GM23338 (cell line): ENCODE measurements at regions not wholly inside any gene's neighbourhood (a gene's known extent, or its start where the extent isn't known, plus 50 kb on each side); places are given as distances from the start of the nearest gene placed in this dataset.

Experiments used
- CREB1 ChIP-seq: fragments of 250-450 bp; sonication (Bioruptor Pico); IDR thresholded peaks from 2 replicates; pipeline ENCODE4 v1.5.0; 2020; ENCODE audit warnings: low read depth, mild to moderate bottlenecking, moderate library complexity
- EZH2 ChIP-seq: fragments of 200-600 bp; sonication (generic); IDR thresholded peaks from one replicate; pipeline ENCODE4 v1.8.0; 2017; ENCODE audit warnings: antibody characterized with exemption, mild to moderate bottlenecking, low read depth; ENCODE audit not compliant: unreplicated experiment
- EZH2phosphoT487 ChIP-seq: fragments of 200-600 bp; sonication (generic); IDR thresholded peaks from one replicate; pipeline ENCODE4 v1.8.1; 2018; ENCODE audit warnings: antibody characterized with exemption; ENCODE audit not compliant: unreplicated experiment
- POLR2AphosphoS5 ChIP-seq: IDR thresholded peaks from 2 replicates; pipeline ENCODE4 v1.6.1; 2016; ENCODE audit warnings: antibody characterized with exemption, low read depth
- ZNF114 ChIP-seq: fragments of 250-450 bp; sonication (Bioruptor Pico); IDR thresholded peaks from 2 replicates; pipeline ENCODE4 v1.5.0; 2020; ENCODE audit warnings: mild to moderate bottlenecking, moderate library complexity
- ZNF331 ChIP-seq: fragments of 250-450 bp; sonication (Bioruptor Pico); IDR thresholded peaks from 2 replicates; pipeline ENCODE4 v1.5.0; 2020; ENCODE audit warnings: low read depth, mild to moderate bottlenecking, moderate library complexity
- TF ChIP-seq, protein P1 (sequence below), 2 experiments: fragments of 200-600 bp in 1 of 2; sonication (generic) in 1 of 2; conservative IDR thresholded peaks; 2 replicates each; pipeline versions ENCODE4 v1.5.1 to v1.6.1; 2016 to 2017; ENCODE audit warnings: antibody characterized with exemption in 2 of 2, low read depth in 2 of 2, mild to moderate bottlenecking in 2 of 2, moderate library complexity in 1 of 2
- TF ChIP-seq, protein P2 (sequence below): IDR thresholded peaks from one replicate; pipeline ENCODE4 v1.6.1; 2018; ENCODE audit warnings: antibody characterized with exemption; ENCODE audit not compliant: unreplicated experiment
- TF ChIP-seq, protein P3 (sequence below): fragments of 250-450 bp; sonication (Bioruptor Pico); IDR thresholded peaks from 2 replicates; pipeline ENCODE4 v1.5.0; 2020; ENCODE audit warnings: mild to moderate bottlenecking, moderate library complexity
- TF ChIP-seq, protein P4 (sequence below): IDR thresholded peaks from 2 replicates; pipeline ENCODE4 v1.6.1; 2016; ENCODE audit warnings: antibody characterized with exemption

DNA sequence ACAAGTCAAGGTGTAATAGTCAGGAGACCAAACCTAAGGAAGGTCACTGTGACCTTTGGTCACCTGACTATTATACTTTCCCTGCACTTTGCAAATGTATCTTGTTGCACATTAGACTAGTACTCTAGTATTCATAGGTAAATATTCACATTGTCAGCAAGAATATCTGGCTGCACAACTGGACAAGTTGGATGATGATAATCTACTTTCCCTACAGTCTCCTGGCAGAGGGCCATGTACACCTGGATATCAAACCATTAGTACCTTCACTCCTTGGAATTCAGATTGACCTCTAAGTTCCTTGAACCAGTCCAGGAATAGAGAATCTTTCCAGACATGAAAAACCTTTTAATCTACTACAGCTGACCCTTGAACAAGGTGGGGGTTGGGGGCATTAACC, 344.8 kb downstream of the DEPDC1B start:
- TF ChIP-seq, protein P1, sequence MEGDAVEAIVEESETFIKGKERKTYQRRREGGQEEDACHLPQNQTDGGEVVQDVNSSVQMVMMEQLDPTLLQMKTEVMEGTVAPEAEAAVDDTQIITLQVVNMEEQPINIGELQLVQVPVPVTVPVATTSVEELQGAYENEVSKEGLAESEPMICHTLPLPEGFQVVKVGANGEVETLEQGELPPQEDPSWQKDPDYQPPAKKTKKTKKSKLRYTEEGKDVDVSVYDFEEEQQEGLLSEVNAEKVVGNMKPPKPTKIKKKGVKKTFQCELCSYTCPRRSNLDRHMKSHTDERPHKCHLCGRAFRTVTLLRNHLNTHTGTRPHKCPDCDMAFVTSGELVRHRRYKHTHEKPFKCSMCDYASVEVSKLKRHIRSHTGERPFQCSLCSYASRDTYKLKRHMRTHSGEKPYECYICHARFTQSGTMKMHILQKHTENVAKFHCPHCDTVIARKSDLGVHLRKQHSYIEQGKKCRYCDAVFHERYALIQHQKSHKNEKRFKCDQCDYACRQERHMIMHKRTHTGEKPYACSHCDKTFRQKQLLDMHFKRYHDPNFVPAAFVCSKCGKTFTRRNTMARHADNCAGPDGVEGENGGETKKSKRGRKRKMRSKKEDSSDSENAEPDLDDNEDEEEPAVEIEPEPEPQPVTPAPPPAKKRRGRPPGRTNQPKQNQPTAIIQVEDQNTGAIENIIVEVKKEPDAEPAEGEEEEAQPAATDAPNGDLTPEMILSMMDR (conservative IDR thresholded peaks at IDR 0.05; ENCODE audit: low read depth in 2 of 2) = no peak
- TF ChIP-seq, protein P2, sequence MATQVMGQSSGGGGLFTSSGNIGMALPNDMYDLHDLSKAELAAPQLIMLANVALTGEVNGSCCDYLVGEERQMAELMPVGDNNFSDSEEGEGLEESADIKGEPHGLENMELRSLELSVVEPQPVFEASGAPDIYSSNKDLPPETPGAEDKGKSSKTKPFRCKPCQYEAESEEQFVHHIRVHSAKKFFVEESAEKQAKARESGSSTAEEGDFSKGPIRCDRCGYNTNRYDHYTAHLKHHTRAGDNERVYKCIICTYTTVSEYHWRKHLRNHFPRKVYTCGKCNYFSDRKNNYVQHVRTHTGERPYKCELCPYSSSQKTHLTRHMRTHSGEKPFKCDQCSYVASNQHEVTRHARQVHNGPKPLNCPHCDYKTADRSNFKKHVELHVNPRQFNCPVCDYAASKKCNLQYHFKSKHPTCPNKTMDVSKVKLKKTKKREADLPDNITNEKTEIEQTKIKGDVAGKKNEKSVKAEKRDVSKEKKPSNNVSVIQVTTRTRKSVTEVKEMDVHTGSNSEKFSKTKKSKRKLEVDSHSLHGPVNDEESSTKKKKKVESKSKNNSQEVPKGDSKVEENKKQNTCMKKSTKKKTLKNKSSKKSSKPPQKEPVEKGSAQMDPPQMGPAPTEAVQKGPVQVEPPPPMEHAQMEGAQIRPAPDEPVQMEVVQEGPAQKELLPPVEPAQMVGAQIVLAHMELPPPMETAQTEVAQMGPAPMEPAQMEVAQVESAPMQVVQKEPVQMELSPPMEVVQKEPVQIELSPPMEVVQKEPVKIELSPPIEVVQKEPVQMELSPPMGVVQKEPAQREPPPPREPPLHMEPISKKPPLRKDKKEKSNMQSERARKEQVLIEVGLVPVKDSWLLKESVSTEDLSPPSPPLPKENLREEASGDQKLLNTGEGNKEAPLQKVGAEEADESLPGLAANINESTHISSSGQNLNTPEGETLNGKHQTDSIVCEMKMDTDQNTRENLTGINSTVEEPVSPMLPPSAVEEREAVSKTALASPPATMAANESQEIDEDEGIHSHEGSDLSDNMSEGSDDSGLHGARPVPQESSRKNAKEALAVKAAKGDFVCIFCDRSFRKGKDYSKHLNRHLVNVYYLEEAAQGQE = no peak
- TF ChIP-seq EZH2phosphoT487 = no peak
- no peak for TF ChIP-seq POLR2AphosphoS5
- TF ChIP-seq, protein P3, sequence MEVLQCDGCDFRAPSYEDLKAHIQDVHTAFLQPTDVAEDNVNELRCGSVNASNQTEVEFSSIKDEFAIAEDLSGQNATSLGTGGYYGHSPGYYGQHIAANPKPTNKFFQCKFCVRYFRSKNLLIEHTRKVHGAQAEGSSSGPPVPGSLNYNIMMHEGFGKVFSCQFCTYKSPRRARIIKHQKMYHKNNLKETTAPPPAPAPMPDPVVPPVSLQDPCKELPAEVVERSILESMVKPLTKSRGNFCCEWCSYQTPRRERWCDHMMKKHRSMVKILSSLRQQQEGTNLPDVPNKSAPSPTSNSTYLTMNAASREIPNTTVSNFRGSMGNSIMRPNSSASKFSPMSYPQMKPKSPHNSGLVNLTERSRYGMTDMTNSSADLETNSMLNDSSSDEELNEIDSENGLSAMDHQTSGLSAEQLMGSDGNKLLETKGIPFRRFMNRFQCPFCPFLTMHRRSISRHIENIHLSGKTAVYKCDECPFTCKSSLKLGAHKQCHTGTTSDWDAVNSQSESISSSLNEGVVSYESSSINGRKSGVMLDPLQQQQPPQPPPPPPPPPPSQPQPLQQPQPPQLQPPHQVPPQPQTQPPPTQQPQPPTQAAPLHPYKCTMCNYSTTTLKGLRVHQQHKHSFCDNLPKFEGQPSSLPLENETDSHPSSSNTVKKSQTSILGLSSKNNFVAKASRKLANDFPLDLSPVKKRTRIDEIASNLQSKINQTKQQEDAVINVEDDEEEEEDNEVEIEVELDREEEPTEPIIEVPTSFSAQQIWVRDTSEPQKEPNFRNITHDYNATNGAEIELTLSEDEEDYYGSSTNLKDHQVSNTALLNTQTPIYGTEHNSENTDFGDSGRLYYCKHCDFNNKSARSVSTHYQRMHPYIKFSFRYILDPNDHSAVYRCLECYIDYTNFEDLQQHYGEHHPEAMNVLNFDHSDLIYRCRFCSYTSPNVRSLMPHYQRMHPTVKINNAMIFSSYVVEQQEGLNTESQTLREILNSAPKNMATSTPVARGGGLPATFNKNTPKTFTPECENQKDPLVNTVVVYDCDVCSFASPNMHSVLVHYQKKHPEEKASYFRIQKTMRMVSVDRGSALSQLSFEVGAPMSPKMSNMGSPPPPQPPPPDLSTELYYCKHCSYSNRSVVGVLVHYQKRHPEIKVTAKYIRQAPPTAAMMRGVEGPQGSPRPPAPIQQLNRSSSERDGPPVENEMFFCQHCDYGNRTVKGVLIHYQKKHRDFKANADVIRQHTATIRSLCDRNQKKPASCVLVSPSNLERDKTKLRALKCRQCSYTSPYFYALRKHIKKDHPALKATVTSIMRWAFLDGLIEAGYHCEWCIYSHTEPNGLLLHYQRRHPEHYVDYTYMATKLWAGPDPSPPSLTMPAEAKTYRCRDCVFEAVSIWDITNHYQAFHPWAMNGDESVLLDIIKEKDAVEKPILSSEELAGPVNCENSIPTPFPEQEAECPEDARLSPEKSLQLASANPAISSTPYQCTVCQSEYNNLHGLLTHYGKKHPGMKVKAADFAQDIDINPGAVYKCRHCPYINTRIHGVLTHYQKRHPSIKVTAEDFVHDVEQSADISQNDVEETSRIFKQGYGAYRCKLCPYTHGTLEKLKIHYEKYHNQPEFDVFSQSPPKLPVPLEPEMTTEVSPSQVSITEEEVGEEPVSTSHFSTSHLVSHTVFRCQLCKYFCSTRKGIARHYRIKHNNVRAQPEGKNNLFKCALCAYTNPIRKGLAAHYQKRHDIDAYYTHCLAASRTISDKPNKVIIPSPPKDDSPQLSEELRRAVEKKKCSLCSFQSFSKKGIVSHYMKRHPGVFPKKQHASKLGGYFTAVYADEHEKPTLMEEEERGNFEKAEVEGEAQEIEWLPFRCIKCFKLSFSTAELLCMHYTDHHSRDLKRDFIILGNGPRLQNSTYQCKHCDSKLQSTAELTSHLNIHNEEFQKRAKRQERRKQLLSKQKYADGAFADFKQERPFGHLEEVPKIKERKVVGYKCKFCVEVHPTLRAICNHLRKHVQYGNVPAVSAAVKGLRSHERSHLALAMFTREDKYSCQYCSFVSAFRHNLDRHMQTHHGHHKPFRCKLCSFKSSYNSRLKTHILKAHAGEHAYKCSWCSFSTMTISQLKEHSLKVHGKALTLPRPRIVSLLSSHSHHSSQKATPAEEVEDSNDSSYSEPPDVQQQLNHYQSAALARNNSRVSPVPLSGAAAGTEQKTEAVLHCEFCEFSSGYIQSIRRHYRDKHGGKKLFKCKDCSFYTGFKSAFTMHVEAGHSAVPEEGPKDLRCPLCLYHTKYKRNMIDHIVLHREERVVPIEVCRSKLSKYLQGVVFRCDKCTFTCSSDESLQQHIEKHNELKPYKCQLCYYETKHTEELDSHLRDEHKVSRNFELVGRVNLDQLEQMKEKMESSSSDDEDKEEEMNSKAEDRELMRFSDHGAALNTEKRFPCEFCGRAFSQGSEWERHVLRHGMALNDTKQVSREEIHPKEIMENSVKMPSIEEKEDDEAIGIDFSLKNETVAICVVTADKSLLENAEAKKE = no peak
- no peak for TF ChIP-seq CREB1 (CRISPR knock-in tag)
- no peak for TF ChIP-seq EZH2
- TF ChIP-seq ZNF331 (CRISPR knock-in tag) = no peak
- TF ChIP-seq, protein P4, sequence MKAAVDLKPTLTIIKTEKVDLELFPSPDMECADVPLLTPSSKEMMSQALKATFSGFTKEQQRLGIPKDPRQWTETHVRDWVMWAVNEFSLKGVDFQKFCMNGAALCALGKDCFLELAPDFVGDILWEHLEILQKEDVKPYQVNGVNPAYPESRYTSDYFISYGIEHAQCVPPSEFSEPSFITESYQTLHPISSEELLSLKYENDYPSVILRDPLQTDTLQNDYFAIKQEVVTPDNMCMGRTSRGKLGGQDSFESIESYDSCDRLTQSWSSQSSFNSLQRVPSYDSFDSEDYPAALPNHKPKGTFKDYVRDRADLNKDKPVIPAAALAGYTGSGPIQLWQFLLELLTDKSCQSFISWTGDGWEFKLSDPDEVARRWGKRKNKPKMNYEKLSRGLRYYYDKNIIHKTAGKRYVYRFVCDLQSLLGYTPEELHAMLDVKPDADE = no peak
- no peak for TF ChIP-seq ZNF114 (CRISPR knock-in tag)
